Peyer's patch (tissue), 4 donors: ENCODE measurements at regions not wholly inside any gene's neighbourhood (a gene's known extent, or its start where the extent isn't known, plus 50 kb on each side); places are given as distances from the start of the nearest gene placed in this dataset.

ENCODE experiments used
- DNase-seq, 3 donors: peaks; one replicate each; pipeline ENCODE4 v3.0.0-alpha.2; 2017 to 2019
- H3K27ac ChIP-seq, 4 donors: fragments of 200-600 bp; sonication (generic); one replicate each; pipeline ENCODE4 v1.5.1; 2016 to 2019
- H3K27me3 ChIP-seq, 2 donors: fragments of 200-600 bp; sonication (generic); one replicate each; pipeline ENCODE4 v1.5.1; 2019
- H3K36me3 ChIP-seq, 3 donors: fragments of 200-600 bp; sonication (generic); one replicate each; pipeline ENCODE4 v1.5.1; 2016 to 2019
- H3K4me1 ChIP-seq, 4 donors: fragments of 200-600 bp; sonication (generic); one replicate each; pipeline ENCODE4 v1.5.1; 2016 to 2019
- H3K4me3 ChIP-seq, 4 donors: fragments of 200-600 bp; sonication (generic); 1 replicate in 3 of 4; 2 replicates in 1 of 4; pipeline ENCODE4 v1.5.1; 2016 to 2019; ENCODE audit warnings: mild to moderate bottlenecking in 1 of 4
- H3K9me3 ChIP-seq, 4 donors: fragments of 200-600 bp; sonication (generic); one replicate each; pipeline ENCODE4 v1.5.1; 2016 to 2019; ENCODE audit warnings: mild to moderate bottlenecking in 1 of 4
- CTCF ChIP-seq, 6 experiments: fragments of 450-650 bp in 4 of 6; fragments of 200-600 bp in 2 of 6; sonication (generic) in 1 of 6; IDR thresholded peaks; one replicate each; pipeline ENCODE4 v1.5.1; 2017 to 2019; ENCODE audit warnings: antibody characterized with exemption in 6 of 6, mild to moderate bottlenecking in 3 of 6, moderate library complexity in 1 of 6
- POLR2A ChIP-seq, 2 donors: fragments of 450-650 bp; IDR thresholded peaks; one replicate each; pipeline ENCODE4 v1.5.1; 2017; ENCODE audit warnings: antibody characterized with exemption in 2 of 2, mild to moderate bottlenecking in 2 of 2, moderate library complexity in 2 of 2

GRCh38 chrX:36562986-36563385 lies 445.2 kb upstream of the FAM47C start:
- Histone ChIP-seq H3K4me1 (no peaks in the 10 kb centered on the region), H3K36me3 (no peaks in the 10 kb centered on the region), H3K9me3 (no peaks in the 10 kb centered on the region), H3K27me3 (no peaks in the 10 kb centered on the region), H3K4me3 (no peak overlapping the region), H3K27ac (no peak overlapping the region)
- TF ChIP-seq POLR2A (IDR thresholded peaks at IDR 0.05), result no peak
- no peak for TF ChIP-seq CTCF (IDR thresholded peaks at IDR 0.05)
- no peak for DNase-seq

- TF ChIP-seq CTCF (IDR thresholded peaks at IDR 0.05) (no peak), POLR2A (IDR thresholded peaks at IDR 0.05) (no peak)
- H3K4me3 ChIP-seq, result no peak overlapping the region
- H3K36me3 ChIP-seq, result no peaks in the 10 kb centered on the region
- no peaks in the 10 kb centered on the region for H3K4me1 ChIP-seq
- no peak overlapping the region for H3K27ac ChIP-seq
- H3K27me3 ChIP-seq, result no peaks in the 10 kb centered on the region
- no peak for DNase-seq
- H3K9me3 ChIP-seq, result no peaks in the 10 kb centered on the region
These were observed 439.2 kb upstream of the FAM47C start for GRCh38 chrX:36568946-36569345.

GRCh38 chrX:36573720-36574119 lies 434.4 kb upstream of the FAM47C start:
- H3K9me3 ChIP-seq, result no peaks in the 10 kb centered on the region
- no peak overlapping the region for H3K4me3 ChIP-seq
- H3K27me3 ChIP-seq, result no peaks in the 10 kb centered on the region
- H3K4me1 ChIP-seq, result no peaks in the 10 kb centered on the region
- DNase-seq, result no peak
- no peak overlapping the region for H3K27ac ChIP-seq
- no peak for TF ChIP-seq CTCF (IDR thresholded peaks at IDR 0.05)
- no peak for TF ChIP-seq POLR2A (IDR thresholded peaks at IDR 0.05)
- no peaks in the 10 kb centered on the region for H3K36me3 ChIP-seq

- H3K4me1 ChIP-seq, result no peaks in the 10 kb centered on the region
- no peak overlapping the region for H3K27ac ChIP-seq
- H3K4me3 ChIP-seq, result no peak overlapping the region
- no peaks in the 10 kb centered on the region for H3K9me3 ChIP-seq
- no peak for TF ChIP-seq POLR2A (IDR thresholded peaks at IDR 0.05)
- no peak for TF ChIP-seq CTCF (IDR thresholded peaks at IDR 0.05)
- H3K27me3 ChIP-seq, result no peaks in the 10 kb centered on the region
- no peak for DNase-seq
- no peaks in the 10 kb centered on the region for H3K36me3 ChIP-seq
These were observed 432.5 kb upstream of the FAM47C start for GRCh38 chrX:36575670-36576069.

GRCh38 chrX:36577006-36577405 lies 431.2 kb upstream of the FAM47C start:
- H3K27me3 ChIP-seq, result no peaks in the 10 kb centered on the region
- H3K4me3 ChIP-seq, result no peak overlapping the region
- no peaks in the 10 kb centered on the region for H3K36me3 ChIP-seq
- no peaks in the 10 kb centered on the region for H3K4me1 ChIP-seq
- no peak for TF ChIP-seq POLR2A (IDR thresholded peaks at IDR 0.05)
- no peak for TF ChIP-seq CTCF (IDR thresholded peaks at IDR 0.05)
- H3K9me3 ChIP-seq, result no peaks in the 10 kb centered on the region
- no peak overlapping the region for H3K27ac ChIP-seq
- DNase-seq, result no peak

GRCh38 chrX:36581030-36581429 lies 427.1 kb upstream of the FAM47C start:
- TF ChIP-seq POLR2A (IDR thresholded peaks at IDR 0.05) (no peak), CTCF (IDR thresholded peaks at IDR 0.05) (no peak)
- H3K27me3 ChIP-seq, result no peaks in the 10 kb centered on the region
- H3K27ac ChIP-seq, result no peak overlapping the region
- H3K4me1 ChIP-seq, result no peaks in the 10 kb centered on the region
- DNase-seq, result no peak
- H3K4me3 ChIP-seq, result no peak overlapping the region
- H3K36me3 ChIP-seq, result no peaks in the 10 kb centered on the region
- no peaks in the 10 kb centered on the region for H3K9me3 ChIP-seq
